Ovary (tissue), 3 donors: ENCODE measurements at regions not wholly inside any gene's neighbourhood (a gene's known extent, or its start where the extent isn't known, plus 50 kb on each side); places are given as distances from the start of the nearest gene placed in this dataset.

Experiments used
- POLR2A ChIP-seq: fragments of 450-650 bp; IDR thresholded peaks from one replicate; pipeline ENCODE4 v1.6.1; 2017; ENCODE audit warnings: antibody characterized with exemption, mild to moderate bottlenecking, moderate library complexity
- TF ChIP-seq, protein P1 (sequence below), 3 donors: fragments of 450-650 bp in 2 of 3; fragments of 200-600 bp in 1 of 3; IDR thresholded peaks; one replicate each; pipeline versions ENCODE4 v1.5.1 to v1.8.0; 2016 to 2022; ENCODE audit warnings: antibody characterized with exemption in 3 of 3, mild to moderate bottlenecking in 1 of 3
- donor health status: DM: no; HTN: no; CAD: no.

DNA sequence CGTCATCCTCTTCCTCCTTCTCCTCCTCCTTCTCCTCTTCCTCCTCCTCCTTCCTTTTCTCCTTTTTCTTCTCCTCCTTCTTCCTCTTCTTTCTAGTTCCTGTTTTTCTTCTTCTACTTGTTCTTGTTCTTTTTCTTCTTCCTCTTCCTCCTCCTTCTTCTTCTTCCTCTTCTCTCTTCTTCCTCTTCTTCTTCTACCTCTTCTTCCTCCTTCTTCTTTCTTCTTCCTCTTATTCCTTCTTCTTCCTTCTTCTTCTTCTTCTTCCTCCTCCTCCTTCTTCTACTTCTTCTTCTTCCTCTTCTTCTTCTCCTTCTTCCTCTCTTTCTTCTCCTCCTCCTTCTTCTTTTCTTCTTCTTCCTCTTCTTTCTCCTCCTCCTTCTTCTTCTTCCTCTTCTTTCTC lies 310.2 kb upstream of the LMCD1 start:
- TF ChIP-seq, protein P1, sequence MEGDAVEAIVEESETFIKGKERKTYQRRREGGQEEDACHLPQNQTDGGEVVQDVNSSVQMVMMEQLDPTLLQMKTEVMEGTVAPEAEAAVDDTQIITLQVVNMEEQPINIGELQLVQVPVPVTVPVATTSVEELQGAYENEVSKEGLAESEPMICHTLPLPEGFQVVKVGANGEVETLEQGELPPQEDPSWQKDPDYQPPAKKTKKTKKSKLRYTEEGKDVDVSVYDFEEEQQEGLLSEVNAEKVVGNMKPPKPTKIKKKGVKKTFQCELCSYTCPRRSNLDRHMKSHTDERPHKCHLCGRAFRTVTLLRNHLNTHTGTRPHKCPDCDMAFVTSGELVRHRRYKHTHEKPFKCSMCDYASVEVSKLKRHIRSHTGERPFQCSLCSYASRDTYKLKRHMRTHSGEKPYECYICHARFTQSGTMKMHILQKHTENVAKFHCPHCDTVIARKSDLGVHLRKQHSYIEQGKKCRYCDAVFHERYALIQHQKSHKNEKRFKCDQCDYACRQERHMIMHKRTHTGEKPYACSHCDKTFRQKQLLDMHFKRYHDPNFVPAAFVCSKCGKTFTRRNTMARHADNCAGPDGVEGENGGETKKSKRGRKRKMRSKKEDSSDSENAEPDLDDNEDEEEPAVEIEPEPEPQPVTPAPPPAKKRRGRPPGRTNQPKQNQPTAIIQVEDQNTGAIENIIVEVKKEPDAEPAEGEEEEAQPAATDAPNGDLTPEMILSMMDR (IDR thresholded peaks at IDR 0.05) = no peak
- no peak for TF ChIP-seq POLR2A
